ENCODE measurements at regions not wholly inside any gene's neighbourhood (a gene's known extent, or its start where the extent isn't known, plus 50 kb on each side); places are given as distances from the start of the nearest gene placed in this dataset.

- no peak for TF ChIP-seq TEAD2 (CRISPR knock-in tag; IDR thresholded peaks at IDR 0.05)
- TF ChIP-seq SOX13 (IDR thresholded peaks at IDR 0.05), result no peak
- TF ChIP-seq SOX13 (CRISPR knock-in tag; conservative IDR thresholded peaks at IDR 0.05 in 1 of 2, IDR thresholded peaks at IDR 0.05 in 1 of 2), result peak in 1 of 2 experiments; percentile 53; a peak in 1 of 4 replicates
- TF ChIP-seq MED1 (CRISPR knock-in tag; IDR thresholded peaks at IDR 0.05), result peak; percentile 79
- peak; percentile 40; the same call in 1 of the 2 replicates for TF ChIP-seq HMG20A (CRISPR knock-in tag; IDR thresholded peaks at IDR 0.05; ENCODE audit: borderline replicate concordance)
- TF ChIP-seq PAWR (CRISPR knock-in tag; IDR thresholded peaks at IDR 0.05; ENCODE audit: borderline replicate concordance), result no peak
- no peak for TF ChIP-seq ZNF317 (CRISPR knock-in tag; IDR thresholded peaks at IDR 0.05)
- 0 out of 2 replicates have a peak, but pooled peaks have one; percentile 21 for TF ChIP-seq PPARG (CRISPR knock-in tag; conservative IDR thresholded peaks at IDR 0.05)
- TF ChIP-seq BATF2 (CRISPR knock-in tag; IDR thresholded peaks at IDR 0.05), result no peak
- no peak for TF ChIP-seq MED13 (CRISPR knock-in tag; IDR thresholded peaks at IDR 0.05)
Measured at GRCh38 chr15:39360452-39360851, 220.4 kb upstream of the THBS1 start (continued).

- POLR2A ChIA-PET, result no interaction called here
- H3K36me3 ChIP-seq (replicated peaks in 1 of 2; ENCODE audit: control insufficient read depth in 1 of 2, insufficient read depth in 2 of 2, low read length in 2 of 2), result no peaks in the 10 kb centered on the region
- FAIRE-seq (peak; percentile 12), DNase-seq (ENCODE audit: low spot score) (no peak), ATAC-seq (no peak)
- 95% methylated on average over 3 of the region's 3 CpGs for WGBS (ENCODE audit: low lambda C conversion rate)
- TF ChIP-seq SAFB2 (CRISPR knock-in tag; IDR thresholded peaks at IDR 0.05; ENCODE audit: borderline replicate concordance, low read depth) (no peak), DDIT3 (CRISPR knock-in tag; IDR thresholded peaks at IDR 0.05) (no peak), ZNF276 (CRISPR knock-in tag; IDR thresholded peaks at IDR 0.05; ENCODE audit: low read depth) (no peak), ZNF616 (CRISPR knock-in tag; IDR thresholded peaks at IDR 0.05; ENCODE audit: low read depth) (no peak), FOXK1 (CRISPR knock-in tag; IDR thresholded peaks at IDR 0.05; ENCODE audit: borderline replicate concordance, low read depth) (no peak), ZNF878 (CRISPR knock-in tag; IDR thresholded peaks at IDR 0.05) (no peak)
- no peaks in the 10 kb centered on the region for H3K27me3 ChIP-seq (ENCODE audit: control insufficient read depth in 1 of 2, insufficient read depth in 2 of 2, low read length in 2 of 2)
- H2AFZ ChIP-seq (ENCODE audit: low read length), result no peak overlapping the region
- H3K9ac ChIP-seq (ENCODE audit: insufficient read depth, low read depth, low read length), result no peak overlapping the region
- no peaks in the 10 kb centered on the region for H3K9me3 ChIP-seq (ENCODE audit: low read length)
- in situ Hi-C loops (cut with HindIII; ENCODE audit: extremely low pct_ligation_motif_present, low pct_unique_long_range_greater_than_20kb), result no loop called here
- no TSS peak for BruUV-seq (replicated peaks)
- no peaks in the 10 kb centered on the region for H3K79me2 ChIP-seq (ENCODE audit: insufficient read depth, low read length)
- H3K4me3 ChIP-seq (replicated peaks in 1 of 3; ENCODE audit: insufficient read depth in 1 of 3, low read depth in 2 of 3, low read length in 3 of 3), result no peak overlapping the region
- H3K4me2 ChIP-seq (ENCODE audit: low read depth, low read length), result no peak overlapping the region
- no peaks in the 10 kb centered on the region for H4K20me1 ChIP-seq (ENCODE audit: insufficient read depth, low read length)
- peaks cover 74% of the 10 kb centered on the region for H3K4me1 ChIP-seq (ENCODE audit: insufficient read depth, low read length)
- CTCF ChIA-PET (ENCODE audit: low intra/inter-chr PET ratio, low total read pairs), result no interaction called here
- H3K27ac ChIP-seq (ENCODE audit: extremely low read length, insufficient read depth, low read length), result no peak overlapping the region
- intact Hi-C loops (cut with micrococcal nuclease; ENCODE audit: unreplicated experiment), result loop anchor here (5.0 to 10.0 kb wide), 3 partner anchors 41 to 237 kb away; no protein-coding TSS in a partner anchor
Measured at GRCh38 chr15:39361497-39361896, 219.4 kb upstream of the THBS1 start.
